ENCODE measurements at regions not wholly inside any gene's neighbourhood (a gene's known extent, or its start where the extent isn't known, plus 50 kb on each side); places are given as distances from the start of the nearest gene placed in this dataset.

- no peak for DNase-seq
Measured at GRCh38 chr20:11001764-11002540, 328.2 kb upstream of the JAG1 start.

GRCh38 chr20:11003341-11003740, 329.5 kb upstream of the JAG1 start:
- DNase-seq: no peak

- DNase-seq: no peak
Measured at GRCh38 chr20:11008444-11009033, 334.7 kb upstream of the JAG1 start.

GRCh38 chr20:11011653-11012052, 337.9 kb upstream of the JAG1 start:
- DNase-seq: no peak

- DNase-seq: no peak
Measured at GRCh38 chr20:11012975-11013374, 339.2 kb upstream of the JAG1 start.

- no peak for DNase-seq
Measured at GRCh38 chr20:11013801-11014200, 340.0 kb upstream of the JAG1 start.

GRCh38 chr20:11015440-11015839, 341.6 kb upstream of the JAG1 start:
- DNase-seq: no peak

GRCh38 chr20:11017446-11017845, 343.6 kb upstream of the JAG1 start:
- no peak for DNase-seq

GRCh38 chr20:11018668-11019170, 344.9 kb upstream of the JAG1 start:
- DNase-seq: no peak

- no peak for DNase-seq
Measured at GRCh38 chr20:11020712-11021111, 346.9 kb upstream of the JAG1 start.

- no peak for DNase-seq
Measured at GRCh38 chr20:11027224-11027623, 353.4 kb upstream of the JAG1 start.

- DNase-seq: no peak
Measured at GRCh38 chr20:11030351-11030750, 356.6 kb upstream of the JAG1 start.

- DNase-seq: no peak
Measured at GRCh38 chr20:11031300-11031699, 357.5 kb upstream of the JAG1 start.

GRCh38 chr20:11032611-11033010, 358.8 kb upstream of the JAG1 start:
- DNase-seq: no peak

GRCh38 chr20:11034025-11034424, 360.2 kb upstream of the JAG1 start:
- no peak for DNase-seq

GRCh38 chr20:11035211-11035610, 361.4 kb upstream of the JAG1 start:
- DNase-seq: no peak

GRCh38 chr20:11041396-11041795, 367.6 kb upstream of the JAG1 start:
- no peak for DNase-seq

GRCh38 chr20:11043001-11043400, 369.2 kb upstream of the JAG1 start:
- no peak for DNase-seq

- no peak for DNase-seq
Measured at GRCh38 chr20:11044561-11044960, 370.8 kb upstream of the JAG1 start.

- DNase-seq: no peak
Measured at GRCh38 chr20:11045412-11046175, 371.8 kb upstream of the JAG1 start.

- no peak for DNase-seq
Measured at GRCh38 chr20:11047559-11047958, 373.8 kb upstream of the JAG1 start.

- DNase-seq: no peak
Measured at GRCh38 chr20:11048739-11049138, 374.9 kb upstream of the JAG1 start.

- DNase-seq: no peak
Measured at GRCh38 chr20:11050350-11050749, 376.6 kb upstream of the JAG1 start.

- no peak for DNase-seq
Measured at GRCh38 chr20:11051136-11051535, 377.3 kb upstream of the JAG1 start.

Data from NCI-H1105 (cell line).